ENCODE measurements at regions not wholly inside any gene's neighbourhood (a gene's known extent, or its start where the extent isn't known, plus 50 kb on each side); places are given as distances from the start of the nearest gene placed in this dataset.
A peak's percentile ranks its signal among the peaks of the same experiment; 100 is the strongest.

- TF ChIP-seq CTCF (IDR thresholded peaks at IDR 0.05) = no peak
- no peak for TF ChIP-seq POLR2A (IDR thresholded peaks at IDR 0.05)
- Histone ChIP-seq H3K4me1 (no peaks in the 10 kb centered on the region), H3K9me3 (no peaks in the 10 kb centered on the region), H3K27me3 (no peaks in the 10 kb centered on the region), H3K4me3 (no peak overlapping the region), H3K27ac (peak overlapping the region in 3 of 4 donors; percentile 31 to 78 (median 76)), H3K36me3 (no peaks in the 10 kb centered on the region)
- DNase-seq = no peak
- intact Hi-C loops (cut with DNase I) = no loop called here
- 67 to 72% methylated on average over 5 of the region's 5 CpGs for WGBS, 2 donors
Measured at GRCh38 chr2:66689456-66690051, 254.6 kb downstream of the MEIS1 start.

DNA sequence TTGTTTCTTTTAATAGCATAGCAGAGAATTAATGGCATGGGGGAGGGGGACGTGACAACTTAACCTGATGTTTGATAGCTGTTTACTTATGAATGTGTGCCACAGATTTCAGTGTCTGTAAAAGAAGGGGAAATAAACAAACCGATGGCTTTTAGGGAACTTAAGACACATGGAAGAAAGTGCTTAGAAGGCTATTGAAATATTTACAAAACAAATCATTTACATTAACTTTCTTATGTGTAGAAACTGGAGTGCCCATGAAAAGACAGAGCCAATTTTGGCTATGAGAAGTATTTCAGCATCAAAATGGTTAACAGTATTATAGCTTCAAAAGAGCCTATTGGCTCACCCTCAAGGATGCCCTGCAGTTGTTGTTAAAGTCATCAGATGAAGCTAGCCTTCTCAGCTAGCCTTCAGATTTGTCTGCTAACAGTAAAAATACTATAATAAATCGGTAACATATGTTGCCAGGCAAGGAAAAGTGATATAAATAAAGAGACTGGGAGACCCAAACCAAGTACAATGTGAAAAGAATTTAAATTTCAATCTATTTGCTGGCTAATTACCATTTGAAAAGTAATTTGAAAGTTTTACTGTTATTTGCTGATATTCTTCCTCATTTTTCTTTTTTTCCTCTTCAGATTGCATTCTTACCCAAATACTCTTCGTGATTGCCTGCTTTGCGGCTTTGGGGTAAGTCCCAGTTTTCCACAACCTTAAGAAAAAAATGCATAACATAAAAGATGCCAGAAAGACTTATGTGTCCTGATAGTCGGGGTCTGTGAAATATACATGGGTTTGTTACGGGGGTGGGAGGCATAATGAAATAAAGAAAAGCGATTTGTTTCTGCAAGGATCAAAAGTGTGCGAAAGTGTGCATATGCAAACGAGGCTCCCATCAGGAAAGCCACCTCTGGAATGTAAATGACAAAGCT is 256.4 kb downstream of the MEIS1 start:
- Histone ChIP-seq H3K27me3 (no peaks in the 10 kb centered on the region), H3K4me3 (peak overlapping the region in 3 of 4 donors; percentile 19 to 51 (median 26)), H3K9me3 (no peaks in the 10 kb centered on the region), H3K36me3 (no peaks in the 10 kb centered on the region), H3K27ac (peak overlapping the region; percentile 11 to 76 (median 53)), H3K4me1 (no peaks in the 10 kb centered on the region)
- WGBS, 2 donors = 63 to 67% methylated on average over 10 of the region's 10 CpGs
- no peak for DNase-seq
- intact Hi-C loops (cut with DNase I) = no loop called here
- TF ChIP-seq POLR2A (IDR thresholded peaks at IDR 0.05) (no peak), CTCF (IDR thresholded peaks at IDR 0.05) (no peak)

- Histone ChIP-seq H3K27ac (peak overlapping the region in 3 of 4 donors; percentile 40 to 76 (median 66)), H3K9me3 (no peaks in the 10 kb centered on the region), H3K4me3 (peak overlapping the region in 3 of 4 donors; percentile 8 to 51 (median 26)), H3K36me3 (no peaks in the 10 kb centered on the region), H3K27me3 (no peaks in the 10 kb centered on the region), H3K4me1 (no peaks in the 10 kb centered on the region)
- intact Hi-C loops (cut with DNase I) = no loop called here
- WGBS, 2 donors = 68 to 77% methylated on average over 7 of the region's 7 CpGs
- no peak for DNase-seq
- no peak for TF ChIP-seq CTCF (IDR thresholded peaks at IDR 0.05)
- no peak for TF ChIP-seq POLR2A (IDR thresholded peaks at IDR 0.05)
Measured at GRCh38 chr2:66692521-66693054, 257.7 kb downstream of the MEIS1 start.

DNA sequence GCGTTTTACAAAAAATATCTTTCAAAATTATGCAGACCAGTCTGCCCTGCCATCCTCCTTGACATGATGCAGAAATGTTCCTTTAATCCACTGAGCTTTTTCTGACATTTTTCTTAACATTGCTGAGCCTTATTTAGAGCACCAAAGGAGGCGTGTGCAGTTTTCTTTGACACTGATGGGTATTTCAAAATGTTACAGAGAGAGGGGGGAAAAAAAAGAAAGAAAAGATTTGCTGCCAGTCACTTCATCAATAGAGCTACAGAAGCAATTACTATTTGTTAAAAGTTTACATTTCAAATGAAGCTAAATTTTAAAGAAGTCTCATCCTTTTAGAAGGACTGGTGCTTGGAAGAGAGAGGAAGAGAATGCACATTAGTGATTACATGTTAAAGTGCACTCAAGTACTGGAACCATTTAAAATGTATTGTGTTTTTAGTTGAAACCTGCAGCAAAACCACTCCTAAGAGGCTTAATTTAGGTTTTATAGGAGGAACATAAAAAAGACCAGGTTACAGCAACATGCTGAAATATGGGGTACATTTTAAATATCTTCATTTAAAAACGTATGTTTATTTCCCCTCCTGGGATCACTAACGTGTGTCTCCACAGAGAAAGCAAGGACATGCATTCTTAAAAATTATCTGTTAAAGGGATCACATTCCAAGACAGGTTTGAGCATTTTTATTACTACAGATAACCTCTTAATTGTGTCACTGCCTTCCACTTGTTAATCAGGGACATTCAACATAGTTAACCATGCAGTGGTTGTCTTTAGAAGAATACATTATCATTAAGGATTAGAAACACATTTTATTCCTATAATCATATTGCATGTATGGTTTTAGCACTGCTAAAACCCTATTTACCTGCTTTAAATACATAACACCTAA is 258.4 kb downstream of the MEIS1 start:
- intact Hi-C loops (cut with DNase I) = no loop called here
- Histone ChIP-seq H3K27ac (peak overlapping the region in 3 of 4 donors; percentile 24 to 77 (median 76)), H3K36me3 (no peaks in the 10 kb centered on the region), H3K4me1 (no peaks in the 10 kb centered on the region), H3K27me3 (no peaks in the 10 kb centered on the region), H3K4me3 (peak overlapping the region in 1 of 4 donors; percentile 51), H3K9me3 (no peaks in the 10 kb centered on the region)
- no peak for DNase-seq
- TF ChIP-seq CTCF (IDR thresholded peaks at IDR 0.05) (no peak), POLR2A (IDR thresholded peaks at IDR 0.05) (no peak)
- WGBS, 2 donors = 60 to 78% methylated on average over 4 of the region's 4 CpGs

Data from esophagus squamous epithelium (tissue), 5 donors.